Nephron progenitor cell (in vitro differentiated cells): ENCODE measurements at regions not wholly inside any gene's neighbourhood (a gene's known extent, or its start where the extent isn't known, plus 50 kb on each side); places are given as distances from the start of the nearest gene placed in this dataset.

Source experiments
- DNase-seq: peaks from one replicate; pipeline ENCODE4 v3.0.0; 2021
- H3K27ac Mint-ChIP-seq: 2 replicates; pipeline ENCODE4 v1.8.0; 2021; ENCODE audit warnings: mild to moderate bottlenecking, moderate library complexity, mixed read lengths
- H3K27me3 Mint-ChIP-seq: 2 replicates; pipeline ENCODE4 v1.8.0; 2021; ENCODE audit warnings: mild to moderate bottlenecking, low read depth, mixed read lengths; ENCODE audit not compliant: poor library complexity
- H3K36me3 Mint-ChIP-seq: 2 replicates; pipeline ENCODE4 v1.8.0; 2021; ENCODE audit warnings: low read depth, mixed read lengths
- H3K4me1 Mint-ChIP-seq: 2 replicates; pipeline ENCODE4 v1.8.0; 2021; ENCODE audit warnings: mixed read lengths
- H3K4me3 Mint-ChIP-seq: 2 replicates; pipeline ENCODE4 v1.8.0; 2021; ENCODE audit warnings: mild to moderate bottlenecking, moderate library complexity, mixed read lengths
- H3K9me3 Mint-ChIP-seq: 2 replicates; pipeline ENCODE4 v1.8.0; 2021; ENCODE audit warnings: mild to moderate bottlenecking, moderate library complexity, mixed read lengths
- TF ChIP-seq, protein P1 (sequence below): fragments of 200-600 bp; sonication (generic); IDR thresholded peaks from 2 replicates; pipeline ENCODE4 v1.5.0; 2021; ENCODE audit warnings: antibody characterized with exemption

DNA sequence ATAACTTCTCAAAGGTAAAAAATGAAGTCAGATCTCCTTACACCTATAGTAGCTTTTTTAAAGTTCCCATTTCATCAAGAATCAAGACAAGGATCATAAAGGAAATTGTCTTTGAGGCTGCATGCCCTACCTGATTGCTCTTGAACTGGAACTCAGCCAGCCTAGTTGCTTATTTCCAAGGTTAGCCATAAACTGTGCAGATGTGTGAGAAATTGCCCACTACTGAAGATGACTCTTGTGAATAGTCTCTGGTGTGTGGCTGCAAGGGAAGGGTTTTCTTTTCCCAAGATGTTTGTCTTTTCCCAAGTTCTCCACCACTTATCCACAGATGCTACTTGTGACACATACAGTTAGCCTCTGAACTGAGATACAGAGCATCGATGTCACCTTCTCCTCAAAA is 81.7 kb upstream of the DUSP10 start:
- Mint-ChIP-seq H3K4me1 (no peaks in the 10 kb centered on the region), H3K27ac (no peak overlapping the region)
- TF ChIP-seq, protein P1, sequence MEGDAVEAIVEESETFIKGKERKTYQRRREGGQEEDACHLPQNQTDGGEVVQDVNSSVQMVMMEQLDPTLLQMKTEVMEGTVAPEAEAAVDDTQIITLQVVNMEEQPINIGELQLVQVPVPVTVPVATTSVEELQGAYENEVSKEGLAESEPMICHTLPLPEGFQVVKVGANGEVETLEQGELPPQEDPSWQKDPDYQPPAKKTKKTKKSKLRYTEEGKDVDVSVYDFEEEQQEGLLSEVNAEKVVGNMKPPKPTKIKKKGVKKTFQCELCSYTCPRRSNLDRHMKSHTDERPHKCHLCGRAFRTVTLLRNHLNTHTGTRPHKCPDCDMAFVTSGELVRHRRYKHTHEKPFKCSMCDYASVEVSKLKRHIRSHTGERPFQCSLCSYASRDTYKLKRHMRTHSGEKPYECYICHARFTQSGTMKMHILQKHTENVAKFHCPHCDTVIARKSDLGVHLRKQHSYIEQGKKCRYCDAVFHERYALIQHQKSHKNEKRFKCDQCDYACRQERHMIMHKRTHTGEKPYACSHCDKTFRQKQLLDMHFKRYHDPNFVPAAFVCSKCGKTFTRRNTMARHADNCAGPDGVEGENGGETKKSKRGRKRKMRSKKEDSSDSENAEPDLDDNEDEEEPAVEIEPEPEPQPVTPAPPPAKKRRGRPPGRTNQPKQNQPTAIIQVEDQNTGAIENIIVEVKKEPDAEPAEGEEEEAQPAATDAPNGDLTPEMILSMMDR: no peak

DNA sequence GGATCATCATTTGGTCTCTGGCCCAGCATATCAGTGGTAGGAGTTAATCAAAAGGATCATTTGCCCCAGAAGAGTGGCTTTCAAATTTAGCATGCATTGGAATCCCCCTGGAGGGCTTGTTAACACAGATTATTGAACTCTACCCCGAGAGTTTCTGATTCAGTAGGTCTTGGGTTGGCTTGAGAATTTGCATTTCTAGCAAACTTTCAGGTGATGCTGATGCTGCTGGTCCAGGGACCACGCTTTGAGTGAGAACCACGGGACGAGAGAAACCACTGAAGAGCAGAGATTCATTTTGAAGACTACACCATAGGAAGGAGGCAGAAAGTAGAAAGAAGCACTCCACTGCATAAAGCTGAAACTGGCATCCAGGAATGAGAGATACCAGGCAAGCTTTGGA is 81.3 kb upstream of the DUSP10 start:
- no peak for DNase-seq
- Mint-ChIP-seq H3K36me3 (no peaks in the 10 kb centered on the region), H3K27ac (no peak overlapping the region), H3K4me1 (no peaks in the 10 kb centered on the region), H3K27me3 (peaks cover 32% of the 10 kb centered on the region), H3K9me3 (peaks cover 3% of the 10 kb centered on the region), H3K4me3 (no peak overlapping the region)
- TF ChIP-seq, protein P1: no peak

More for the DNA sequence above, 81.7 kb upstream of the DUSP10 start:
- no peak overlapping the region for H3K4me3 Mint-ChIP-seq
- H3K36me3 Mint-ChIP-seq: no peaks in the 10 kb centered on the region
- no peak for DNase-seq
- peaks cover 35% of the 10 kb centered on the region for H3K27me3 Mint-ChIP-seq
- H3K9me3 Mint-ChIP-seq: peaks cover 3% of the 10 kb centered on the region

DNA sequence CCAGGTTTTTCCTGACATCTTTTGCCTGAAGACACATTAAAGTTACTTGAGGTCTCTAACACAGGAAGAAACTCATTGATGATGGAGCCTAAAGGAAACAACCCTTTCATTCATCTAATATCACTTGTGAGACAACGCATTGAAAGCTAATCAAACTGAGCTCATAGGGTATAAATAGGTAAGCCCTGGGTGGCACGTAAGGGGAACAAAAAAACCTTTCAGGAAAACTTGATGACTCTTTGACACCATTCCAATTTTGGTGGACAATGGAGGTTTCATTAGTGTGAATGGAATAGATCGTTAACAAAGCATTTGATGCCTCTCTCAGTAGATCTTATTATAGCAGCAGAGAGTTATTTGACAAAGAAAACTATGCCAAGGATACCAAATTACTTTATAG is 80.7 kb upstream of the DUSP10 start:
- Mint-ChIP-seq H3K36me3 (no peaks in the 10 kb centered on the region), H3K9me3 (peaks cover 3% of the 10 kb centered on the region), H3K27ac (no peak overlapping the region), H3K4me3 (no peak overlapping the region), H3K27me3 (peaks cover 26% of the 10 kb centered on the region), H3K4me1 (no peaks in the 10 kb centered on the region)
- TF ChIP-seq, protein P1: no peak
- DNase-seq: no peak

DNA sequence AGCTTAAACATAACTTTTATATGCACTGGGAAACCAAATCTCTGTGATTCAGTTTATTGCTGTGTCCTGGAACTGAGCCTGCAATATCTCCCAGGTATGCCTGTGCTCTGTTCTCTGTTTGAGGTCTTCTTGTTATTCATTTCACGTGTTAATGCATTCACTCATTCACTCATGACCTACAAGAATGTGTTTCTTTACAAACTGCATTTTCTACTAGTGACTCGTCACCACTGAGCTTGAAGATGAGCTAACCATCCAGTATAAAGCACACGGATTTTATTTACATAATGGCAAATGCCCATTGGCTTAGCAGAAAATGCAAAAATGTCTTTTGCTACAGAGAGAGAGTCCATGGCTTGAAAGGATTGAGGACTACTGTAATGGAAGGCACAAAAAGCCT is 75.0 kb upstream of the DUSP10 start:
- no peaks in the 10 kb centered on the region for H3K4me1 Mint-ChIP-seq
- no peak overlapping the region for H3K27ac Mint-ChIP-seq
- no peak overlapping the region for H3K4me3 Mint-ChIP-seq
- DNase-seq: no peak
- TF ChIP-seq, protein P1: no peak
- no peaks in the 10 kb centered on the region for H3K27me3 Mint-ChIP-seq
- no peaks in the 10 kb centered on the region for H3K36me3 Mint-ChIP-seq
- H3K9me3 Mint-ChIP-seq: no peaks in the 10 kb centered on the region

DNA sequence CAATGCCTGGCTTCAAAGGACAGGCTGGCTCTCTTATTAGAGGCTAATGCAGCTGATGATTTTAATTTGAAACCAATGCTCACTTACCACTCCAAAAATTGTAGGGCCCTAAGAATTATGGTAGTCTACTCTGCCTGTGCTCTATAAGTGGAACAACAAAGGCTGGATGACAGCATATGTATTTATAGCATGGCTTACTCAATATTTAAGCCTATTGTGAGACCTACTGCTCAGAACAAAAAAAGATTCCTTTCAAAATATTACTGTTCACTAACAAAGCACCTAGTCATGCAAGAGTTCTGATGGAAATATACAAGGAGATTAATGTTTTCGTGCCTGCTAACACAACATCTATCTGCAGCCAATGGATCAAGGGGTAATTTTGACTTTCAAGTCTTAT is 73.8 kb upstream of the DUSP10 start:
- DNase-seq: no peak
- Mint-ChIP-seq H3K9me3 (no peaks in the 10 kb centered on the region), H3K27ac (no peak overlapping the region), H3K4me3 (no peak overlapping the region), H3K27me3 (peaks cover 3% of the 10 kb centered on the region), H3K4me1 (no peaks in the 10 kb centered on the region), H3K36me3 (no peaks in the 10 kb centered on the region)
- TF ChIP-seq, protein P1: no peak

DNA sequence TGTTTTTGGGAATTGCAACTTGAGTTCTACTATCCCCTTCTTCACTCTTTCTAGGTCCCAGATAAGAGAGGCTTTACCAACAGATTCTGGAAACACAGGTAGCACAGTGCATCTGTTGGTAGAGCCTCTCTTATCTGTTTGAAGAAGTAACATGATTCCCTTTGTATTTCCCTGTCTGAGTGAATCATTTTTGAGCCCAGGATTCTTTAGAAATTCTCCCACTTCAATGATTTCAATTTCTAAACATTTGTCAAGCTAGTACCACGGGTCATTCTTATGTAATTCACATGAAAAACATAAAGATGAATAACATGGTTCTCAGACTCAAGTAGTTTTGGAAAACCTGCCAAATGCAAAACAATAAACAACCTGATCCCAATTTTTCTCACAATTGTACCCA is 72.0 kb upstream of the DUSP10 start:
- no peak for DNase-seq
- Mint-ChIP-seq H3K27ac (no peak overlapping the region), H3K4me3 (no peak overlapping the region), H3K9me3 (no peaks in the 10 kb centered on the region), H3K27me3 (peaks cover 3% of the 10 kb centered on the region), H3K4me1 (no peaks in the 10 kb centered on the region), H3K36me3 (no peaks in the 10 kb centered on the region)
- TF ChIP-seq, protein P1: no peak
